COR-L47 (cell line): ENCODE measurements at regions not wholly inside any gene's neighbourhood (a gene's known extent, or its start where the extent isn't known, plus 50 kb on each side); places are given as distances from the start of the nearest gene placed in this dataset.

Source experiments
- DNase-seq: peaks from one replicate; lab custom pipeline; 2025; lab: John Stamatoyannopoulos, UW

GRCh38 chr13:103328899-103329298 lies 262.7 kb upstream of the SLC10A2 start:
- no peak for DNase-seq

- no peak for DNase-seq
Measured at GRCh38 chr13:103326326-103326725, 260.1 kb upstream of the SLC10A2 start.

GRCh38 chr13:103325672-103326071 lies 259.5 kb upstream of the SLC10A2 start:
- DNase-seq: no peak

- no peak for DNase-seq
Measured at GRCh38 chr13:103324641-103325040, 258.4 kb upstream of the SLC10A2 start.

- no peak for DNase-seq
Measured at GRCh38 chr13:103315711-103316110, 249.5 kb upstream of the SLC10A2 start.

- DNase-seq: no peak
Measured at GRCh38 chr13:103312467-103312866, 246.2 kb upstream of the SLC10A2 start.

- no peak for DNase-seq
Measured at GRCh38 chr13:103308667-103309066, 242.4 kb upstream of the SLC10A2 start.

GRCh38 chr13:103306163-103306562 lies 239.9 kb upstream of the SLC10A2 start:
- no peak for DNase-seq

- DNase-seq: no peak
Measured at GRCh38 chr13:103303078-103303651, 236.9 kb upstream of the SLC10A2 start.

GRCh38 chr13:103302676-103303075 lies 236.5 kb upstream of the SLC10A2 start:
- no peak for DNase-seq

- DNase-seq: peak; percentile 13
Measured at GRCh38 chr13:103299079-103299478, 232.9 kb upstream of the SLC10A2 start.

GRCh38 chr13:103297083-103297482 lies 230.9 kb upstream of the SLC10A2 start:
- DNase-seq: no peak

- no peak for DNase-seq
Measured at GRCh38 chr13:103291798-103292572, 225.8 kb upstream of the SLC10A2 start.

- DNase-seq: no peak
Measured at GRCh38 chr13:103291226-103291625, 225.0 kb upstream of the SLC10A2 start.

GRCh38 chr13:103289681-103290080 lies 223.5 kb upstream of the SLC10A2 start:
- no peak for DNase-seq

GRCh38 chr13:103288114-103288513 lies 221.9 kb upstream of the SLC10A2 start:
- no peak for DNase-seq

- DNase-seq: no peak
Measured at GRCh38 chr13:103287659-103288058, 221.4 kb upstream of the SLC10A2 start.

GRCh38 chr13:103284466-103284865 lies 218.2 kb upstream of the SLC10A2 start:
- no peak for DNase-seq

GRCh38 chr13:103283451-103283820 lies 217.2 kb upstream of the SLC10A2 start:
- DNase-seq: no peak

- DNase-seq: no peak
Measured at GRCh38 chr13:103282571-103283450, 216.6 kb upstream of the SLC10A2 start.

GRCh38 chr13:103277959-103278694 lies 211.9 kb upstream of the SLC10A2 start:
- DNase-seq: no peak
